22Rv1 (cell line): ENCODE measurements at regions not wholly inside any gene's neighbourhood (a gene's known extent, or its start where the extent isn't known, plus 50 kb on each side); places are given as distances from the start of the nearest gene placed in this dataset.

Experiments
- CTCF ChIP-seq: fragments of 450-650 bp; IDR thresholded peaks from 2 replicates; pipeline ENCODE4 v1.5.1; 2017; ENCODE audit warnings: mild to moderate bottlenecking
- ZFX ChIP-seq: fragments of 450-650 bp; IDR thresholded peaks from 2 replicates; pipeline ENCODE4 v1.6.1; 2017; ENCODE audit warnings: antibody characterized with exemption, borderline replicate concordance

- TF ChIP-seq CTCF, result no peak
- TF ChIP-seq ZFX, result no peak
Measured at GRCh38 chr2:120988051-120988699, 252.5 kb downstream of the GLI2 start.
